Stomach smooth muscle (tissue), 2 donors: ENCODE measurements at regions not wholly inside any gene's neighbourhood (a gene's known extent, or its start where the extent isn't known, plus 50 kb on each side); places are given as distances from the start of the nearest gene placed in this dataset.

Experiments used
- H3K27ac ChIP-seq: one replicate; pipeline ENCODE4 v1.7.0; 2013; ENCODE audit warnings: mild to moderate bottlenecking, low read length, inconsistent platforms
- H3K27me3 ChIP-seq, 2 donors: one replicate each; pipeline ENCODE4 v1.7.0; 2013; ENCODE audit warnings: low read length in 2 of 2; ENCODE audit not compliant: insufficient read depth in 2 of 2, control insufficient read depth in 1 of 2
- H3K36me3 ChIP-seq, 2 donors: one replicate each; pipeline ENCODE4 v1.7.0; 2013; ENCODE audit warnings: low read length in 2 of 2; ENCODE audit not compliant: control insufficient read depth in 2 of 2, insufficient read depth in 2 of 2
- H3K4me1 ChIP-seq: one replicate; pipeline ENCODE4 v1.7.0; 2013; ENCODE audit warnings: low read length; ENCODE audit not compliant: control insufficient read depth, insufficient read depth
- H3K4me3 ChIP-seq, 2 donors: one replicate each; pipeline ENCODE4 v1.7.0; 2013; ENCODE audit warnings: low read length in 2 of 2
- H3K9ac ChIP-seq, 2 donors: one replicate each; pipeline ENCODE4 v1.7.0; 2013; ENCODE audit warnings: low read length in 2 of 2, mild to moderate bottlenecking in 1 of 2
- H3K9me3 ChIP-seq, 2 donors: one replicate each; pipeline ENCODE4 v1.7.0; 2013; ENCODE audit warnings: low read length in 2 of 2; ENCODE audit not compliant: control insufficient read depth in 2 of 2
- donor health status: healthy.
- donor health status: Pancreatic carcinoma.

GRCh38 chr6:103937389-103937788 lies 922.3 kb downstream of the HACE1 start:
- H3K27me3 ChIP-seq = no peaks in the 10 kb centered on the region

DNA sequence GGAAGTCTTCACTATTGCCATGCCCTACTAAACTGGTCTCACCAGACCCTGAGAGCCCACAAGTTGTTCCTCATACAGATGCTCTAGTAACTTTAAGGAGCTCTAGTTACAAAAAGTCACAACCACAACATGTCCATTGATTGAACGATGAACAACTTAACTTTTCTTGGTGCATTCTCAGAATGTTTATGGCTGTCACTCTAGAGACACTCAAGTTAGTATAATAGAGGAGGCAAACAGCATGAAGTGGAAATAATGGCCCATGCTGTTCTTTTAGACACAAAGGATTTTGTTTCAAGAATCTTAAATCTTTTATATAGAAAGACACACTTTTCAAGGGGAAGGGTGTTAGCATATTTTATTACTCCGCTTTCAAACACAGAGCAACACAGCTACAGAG lies 934.4 kb downstream of the HACE1 start:
- no peaks in the 10 kb centered on the region for H3K4me1 ChIP-seq
- no peak overlapping the region for H3K4me3 ChIP-seq
- no peaks in the 10 kb centered on the region for H3K27me3 ChIP-seq
- no peak overlapping the region for H3K9ac ChIP-seq
- H3K36me3 ChIP-seq = no peaks in the 10 kb centered on the region
- H3K27ac ChIP-seq = no peak overlapping the region
- H3K9me3 ChIP-seq = peaks cover 0 to 10% of the 10 kb centered on the region in 2 donors

More at GRCh38 chr6:103937389-103937788, 922.3 kb downstream of the HACE1 start:
- no peak overlapping the region for H3K9ac ChIP-seq
- no peak overlapping the region for H3K27ac ChIP-seq
- no peaks in the 10 kb centered on the region for H3K4me1 ChIP-seq
- H3K36me3 ChIP-seq = no peaks in the 10 kb centered on the region
- H3K4me3 ChIP-seq = no peak overlapping the region
- H3K9me3 ChIP-seq = no peaks in the 10 kb centered on the region

DNA sequence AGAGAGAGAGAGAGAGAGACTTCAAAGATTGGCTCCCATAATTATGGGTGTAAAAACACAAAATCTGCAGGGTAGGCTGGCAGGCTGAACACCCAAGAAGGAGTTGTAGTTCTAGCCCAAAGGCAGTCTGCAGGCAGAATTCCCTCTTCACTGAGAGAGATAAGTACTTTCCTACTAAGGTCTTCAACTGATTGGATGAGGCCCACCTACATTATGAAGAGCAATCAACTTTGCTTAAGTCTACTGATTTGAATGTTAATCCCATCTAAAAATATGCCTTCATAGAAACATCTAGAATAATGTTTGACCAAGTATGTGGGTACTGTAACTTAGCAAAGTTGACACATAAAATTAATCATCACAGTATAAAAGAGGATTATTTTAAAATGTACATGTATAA lies 949.7 kb downstream of the HACE1 start:
- Histone ChIP-seq H3K27me3 (no peaks in the 10 kb centered on the region), H3K36me3 (no peaks in the 10 kb centered on the region), H3K9me3 (no peaks in the 10 kb centered on the region), H3K27ac (no peak overlapping the region), H3K9ac (no peak overlapping the region), H3K4me3 (no peak overlapping the region), H3K4me1 (no peaks in the 10 kb centered on the region)

GRCh38 chr6:103908898-103909297 lies 950.8 kb downstream of the HACE1 start:
- Histone ChIP-seq H3K9ac (no peak overlapping the region), H3K36me3 (no peaks in the 10 kb centered on the region), H3K4me1 (no peaks in the 10 kb centered on the region), H3K9me3 (no peaks in the 10 kb centered on the region), H3K27me3 (no peaks in the 10 kb centered on the region), H3K27ac (no peak overlapping the region), H3K4me3 (no peak overlapping the region)

DNA sequence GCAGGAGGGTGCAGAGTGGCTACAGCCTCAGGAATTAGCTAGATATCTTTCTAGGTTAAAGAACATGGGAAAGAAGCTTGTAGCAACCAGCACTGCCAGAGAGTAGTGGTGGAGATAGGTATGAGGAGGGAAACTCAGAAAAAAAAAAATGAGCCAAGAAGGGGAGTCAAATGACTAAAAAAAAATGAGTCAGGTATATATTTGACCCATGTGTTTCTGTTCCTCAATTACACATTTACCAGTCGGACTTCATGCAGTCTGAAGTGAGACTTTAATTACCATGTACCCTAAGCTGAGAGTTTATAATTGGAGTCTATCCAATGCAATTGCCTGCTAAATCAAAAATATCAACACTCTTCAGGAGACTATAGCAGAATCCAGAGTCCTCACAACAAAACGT lies 964.6 kb downstream of the HACE1 start:
- Histone ChIP-seq H3K27ac (no peak overlapping the region), H3K27me3 (no peaks in the 10 kb centered on the region), H3K9me3 (no peaks in the 10 kb centered on the region), H3K4me1 (no peaks in the 10 kb centered on the region), H3K36me3 (no peaks in the 10 kb centered on the region), H3K4me3 (no peak overlapping the region), H3K9ac (no peak overlapping the region)

- no peaks in the 10 kb centered on the region for H3K36me3 ChIP-seq
- H3K27me3 ChIP-seq = no peaks in the 10 kb centered on the region
- H3K27ac ChIP-seq = no peak overlapping the region
- no peak overlapping the region for H3K9ac ChIP-seq
- no peak overlapping the region for H3K4me3 ChIP-seq
- H3K9me3 ChIP-seq = no peaks in the 10 kb centered on the region
- H3K4me1 ChIP-seq = no peaks in the 10 kb centered on the region
Observed at GRCh38 chr6:103893141-103893581, 966.6 kb downstream of the HACE1 start.

GRCh38 chr6:103886951-103887350 lies 972.8 kb downstream of the HACE1 start:
- Histone ChIP-seq H3K27me3 (no peaks in the 10 kb centered on the region), H3K36me3 (no peaks in the 10 kb centered on the region), H3K4me3 (no peak overlapping the region), H3K9me3 (no peaks in the 10 kb centered on the region), H3K4me1 (no peaks in the 10 kb centered on the region), H3K9ac (no peak overlapping the region), H3K27ac (no peak overlapping the region)

DNA sequence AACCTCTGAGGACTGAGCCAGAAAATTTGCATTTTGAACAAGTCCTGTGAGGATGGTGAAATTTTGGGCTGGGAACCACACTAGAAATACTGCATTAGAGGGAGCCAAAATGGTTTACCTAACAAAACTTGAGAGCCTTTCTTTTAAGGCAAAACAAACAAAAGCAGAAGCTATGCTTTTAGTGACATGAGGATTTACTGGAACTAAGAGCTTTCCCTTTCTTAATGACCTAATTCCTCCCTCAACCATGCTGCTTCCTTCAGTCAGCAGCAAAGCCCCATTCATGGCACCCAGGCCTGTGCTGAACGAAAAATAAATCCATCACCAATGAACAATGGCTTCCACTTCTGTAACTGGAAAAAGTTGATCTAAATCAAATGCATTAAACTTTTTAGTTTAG lies 974.3 kb downstream of the HACE1 start:
- Histone ChIP-seq H3K27me3 (no peaks in the 10 kb centered on the region), H3K27ac (no peak overlapping the region), H3K9me3 (no peaks in the 10 kb centered on the region), H3K4me3 (no peak overlapping the region), H3K9ac (no peak overlapping the region), H3K36me3 (no peaks in the 10 kb centered on the region), H3K4me1 (no peaks in the 10 kb centered on the region)

DNA sequence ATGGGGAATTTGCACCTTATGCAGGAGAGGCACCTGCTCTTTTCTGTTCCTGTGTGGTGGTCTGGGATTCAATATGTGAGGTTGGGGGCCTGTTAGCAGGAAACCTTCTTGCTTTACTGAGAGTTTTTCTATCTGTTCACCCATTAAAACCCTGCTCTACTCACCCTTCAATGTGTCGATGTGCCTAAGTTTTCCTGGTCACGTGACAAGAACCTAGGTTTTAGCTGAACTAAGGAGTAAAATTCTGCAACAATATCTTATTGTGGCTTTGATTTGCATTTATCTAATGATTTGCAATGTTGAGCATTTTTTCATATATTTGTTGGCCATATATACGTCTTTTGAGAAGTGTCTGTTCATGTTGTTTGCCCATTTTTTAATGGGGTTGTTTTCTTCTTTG lies 979.9 kb downstream of the HACE1 start:
- H3K27me3 ChIP-seq = no peaks in the 10 kb centered on the region
- H3K9ac ChIP-seq = no peak overlapping the region
- no peaks in the 10 kb centered on the region for H3K4me1 ChIP-seq
- no peak overlapping the region for H3K4me3 ChIP-seq
- H3K27ac ChIP-seq = no peak overlapping the region
- H3K36me3 ChIP-seq = no peaks in the 10 kb centered on the region
- peaks cover 3 to 5% of the 10 kb centered on the region in 2 donors for H3K9me3 ChIP-seq

GRCh38 chr6:103875221-103875620 lies 984.5 kb downstream of the HACE1 start:
- peaks cover 3 to 5% of the 10 kb centered on the region in 2 donors for H3K9me3 ChIP-seq
- no peak overlapping the region for H3K9ac ChIP-seq
- H3K36me3 ChIP-seq = no peaks in the 10 kb centered on the region
- no peaks in the 10 kb centered on the region for H3K27me3 ChIP-seq
- no peak overlapping the region for H3K4me3 ChIP-seq
- H3K27ac ChIP-seq = no peak overlapping the region
- H3K4me1 ChIP-seq = no peaks in the 10 kb centered on the region

GRCh38 chr6:103874575-103874974 lies 985.1 kb downstream of the HACE1 start:
- Histone ChIP-seq H3K36me3 (no peaks in the 10 kb centered on the region), H3K9me3 (peaks cover under 1 to 5% of the 10 kb centered on the region in 2 donors), H3K4me1 (no peaks in the 10 kb centered on the region), H3K9ac (no peak overlapping the region), H3K27ac (no peak overlapping the region), H3K4me3 (no peak overlapping the region), H3K27me3 (no peaks in the 10 kb centered on the region)
